HG03378 (cell line): ENCODE measurements at regions not wholly inside any gene's neighbourhood (a gene's known extent, or its start where the extent isn't known, plus 50 kb on each side); places are given as distances from the start of the nearest gene placed in this dataset.

Source experiments
- ATAC-seq: cut with Tn5 transposase; IDR thresholded peaks from one replicate; pipeline ENCODE4 v1.9.1; 2021; ENCODE audit warnings: mild to moderate bottlenecking, moderate library complexity; ENCODE audit not compliant: unreplicated experiment

DNA sequence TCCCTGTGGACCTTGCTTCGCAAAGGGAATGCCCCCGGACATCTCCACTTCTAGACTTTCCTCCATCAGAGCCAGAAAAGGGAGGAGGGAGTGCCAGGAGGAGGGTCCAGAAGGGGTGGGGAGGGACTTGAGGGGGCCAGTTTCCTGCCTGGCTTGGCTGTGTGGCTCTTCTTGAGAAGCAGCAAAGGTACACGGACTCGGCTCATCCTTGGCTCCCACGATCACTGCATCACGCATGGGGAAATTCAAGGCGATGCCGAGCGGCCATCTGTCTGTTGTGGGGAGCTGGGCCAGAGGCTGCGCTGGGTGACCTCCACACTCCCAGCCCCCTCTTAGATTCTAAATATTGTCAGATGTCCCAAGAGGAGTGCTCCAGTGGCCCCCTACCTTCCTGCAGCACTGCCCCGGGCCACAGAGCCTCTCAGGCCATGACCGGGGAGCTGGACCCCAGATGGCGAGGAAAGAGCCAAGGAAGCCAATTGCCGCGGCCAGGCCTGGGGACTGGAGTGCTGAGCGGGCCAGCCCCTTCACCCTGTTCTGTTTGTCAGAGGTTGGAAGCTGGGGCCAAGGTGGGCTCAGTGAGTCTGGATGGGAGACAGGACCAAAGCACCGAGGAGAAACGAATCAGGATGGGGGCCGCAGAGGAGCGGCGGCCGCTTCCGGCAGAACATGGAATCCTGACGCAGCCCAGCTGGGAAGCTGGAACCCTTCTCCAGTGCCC lies 104.5 kb downstream of the RBFOX3 start:
- no peak for ATAC-seq

DNA sequence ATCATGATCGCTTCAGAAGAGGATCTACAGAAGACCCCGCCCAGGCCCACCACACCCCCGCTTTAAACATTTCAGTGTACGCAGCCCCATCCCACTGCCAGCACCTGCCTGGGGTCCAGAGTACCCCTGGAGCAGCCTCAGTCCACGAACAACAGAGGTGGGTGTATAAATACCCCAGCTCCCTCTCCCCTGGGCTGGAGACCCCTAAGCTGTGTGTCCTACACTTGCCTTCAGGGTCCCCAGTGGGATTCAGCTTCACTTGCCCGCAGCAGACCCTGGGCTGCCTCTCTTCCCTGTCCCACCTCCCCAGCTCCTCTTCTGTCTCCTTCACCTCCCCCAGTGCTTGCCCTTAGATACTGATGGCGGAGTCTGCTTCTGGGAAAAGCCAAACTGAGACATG lies 105.7 kb downstream of the RBFOX3 start:
- no peak for ATAC-seq

DNA sequence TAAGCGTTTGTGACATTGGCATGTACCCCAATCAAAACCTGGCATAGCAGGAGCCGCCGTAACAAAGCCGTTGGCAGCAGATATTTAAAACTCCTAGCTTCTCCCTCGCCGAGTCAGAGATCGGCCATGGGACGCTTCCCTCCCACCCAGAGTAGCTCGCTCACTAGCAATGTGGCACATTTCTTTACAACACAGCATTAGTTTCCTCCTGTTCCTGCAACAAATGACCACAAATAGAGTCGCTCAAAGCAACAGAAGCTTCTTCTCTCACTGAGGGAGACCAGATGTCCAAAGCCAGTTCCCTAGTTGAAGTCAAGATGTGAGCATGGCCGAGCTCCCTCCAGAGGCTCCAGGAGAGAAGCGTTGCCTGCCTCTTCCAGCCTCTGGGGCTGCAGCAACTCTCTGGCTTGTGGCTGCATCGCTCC lies 106.7 kb downstream of the RBFOX3 start:
- no peak for ATAC-seq

DNA sequence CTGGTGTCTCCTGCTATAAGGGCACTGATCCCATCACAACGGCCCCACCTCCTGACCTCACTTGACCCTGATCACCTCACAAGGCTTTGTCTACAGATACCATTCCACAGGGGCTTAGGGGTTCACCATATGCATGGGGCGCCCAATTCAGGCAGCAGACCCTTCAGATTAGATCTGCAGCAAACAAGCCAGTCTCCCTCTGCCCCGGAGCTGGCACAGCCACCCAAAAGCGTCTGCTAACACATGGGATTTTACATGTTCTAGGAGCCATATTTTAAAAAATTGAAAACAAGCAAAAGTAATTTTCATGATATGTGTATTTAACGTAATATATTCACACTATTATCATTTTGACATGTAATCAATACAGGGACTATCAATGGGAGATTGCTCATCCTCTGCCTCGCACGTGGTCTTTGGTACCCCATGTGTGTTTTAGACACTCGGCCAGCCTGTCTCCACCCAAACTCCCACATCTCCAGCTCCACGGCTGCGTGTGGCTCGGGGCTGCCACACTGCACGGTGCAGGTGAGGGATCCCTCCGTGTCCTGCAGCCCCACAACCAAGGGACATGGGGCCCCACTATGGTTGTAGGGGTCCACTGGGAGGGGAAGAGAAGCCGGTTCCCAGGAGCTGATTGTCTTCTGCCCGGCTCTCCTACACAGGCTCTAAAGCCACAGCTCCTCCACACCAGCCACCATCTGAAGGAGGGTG lies 107.6 kb downstream of the RBFOX3 start:
- ATAC-seq = no peak

DNA sequence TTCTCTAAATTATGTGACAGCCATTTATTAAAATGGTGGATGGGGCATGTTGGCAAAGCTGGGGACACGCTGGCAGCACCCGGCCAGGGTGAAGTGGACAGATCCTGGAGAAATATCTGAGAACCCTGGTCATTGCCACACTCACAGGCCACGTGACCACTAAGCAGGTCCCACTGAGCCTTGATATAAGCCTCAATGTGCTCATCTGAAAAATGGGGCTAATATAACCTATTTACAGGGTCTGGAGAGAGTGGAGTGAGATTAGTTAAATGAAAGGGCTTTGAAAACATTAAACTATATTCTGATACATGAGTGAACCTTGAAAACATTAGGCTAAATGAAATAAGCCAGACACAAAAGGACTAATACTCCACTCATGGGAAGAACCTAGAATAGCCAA lies 108.9 kb downstream of the RBFOX3 start:
- no peak for ATAC-seq

DNA sequence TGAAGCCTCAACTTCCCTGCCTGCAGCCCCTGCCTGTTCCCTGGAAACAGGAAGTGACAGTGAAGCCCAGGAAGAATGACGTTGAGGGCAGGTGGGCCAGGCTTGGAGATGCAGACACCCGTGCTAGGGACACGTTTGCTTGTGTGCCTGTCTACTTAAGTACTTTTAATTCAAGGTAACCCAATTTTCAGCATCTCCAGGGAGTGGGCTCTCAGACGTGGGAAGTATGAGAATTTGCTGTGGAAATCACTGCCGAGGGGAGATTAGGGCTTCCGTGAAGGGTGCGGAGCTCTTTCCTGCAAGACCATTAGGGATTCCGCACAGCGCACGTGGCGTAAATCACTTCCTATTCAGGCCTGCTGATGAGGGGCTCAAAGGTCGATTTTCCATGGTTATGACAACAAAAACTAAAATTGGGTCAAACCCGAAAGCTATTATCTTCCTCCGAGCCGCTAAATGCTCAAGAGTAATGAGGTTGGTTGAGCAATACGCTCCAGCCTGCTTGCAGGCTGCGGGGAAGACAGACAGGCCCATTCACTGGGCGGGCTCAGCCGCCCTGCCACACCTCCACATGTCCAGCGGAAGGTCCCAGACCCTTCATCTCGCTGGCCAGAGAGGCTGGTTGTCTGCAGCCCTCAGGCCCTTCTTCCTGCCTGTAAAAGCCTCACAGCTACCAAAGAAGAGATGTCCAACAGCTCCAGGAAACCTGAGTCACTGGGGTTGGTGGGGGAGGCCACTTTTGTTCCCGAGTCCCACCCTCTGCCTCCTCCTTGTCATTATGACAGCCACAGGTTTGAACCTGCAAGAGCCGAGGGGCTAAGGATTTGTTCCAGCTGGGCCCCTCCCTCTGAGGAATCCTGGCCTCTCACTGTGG lies 109.9 kb downstream of the RBFOX3 start:
- no peak for ATAC-seq

DNA sequence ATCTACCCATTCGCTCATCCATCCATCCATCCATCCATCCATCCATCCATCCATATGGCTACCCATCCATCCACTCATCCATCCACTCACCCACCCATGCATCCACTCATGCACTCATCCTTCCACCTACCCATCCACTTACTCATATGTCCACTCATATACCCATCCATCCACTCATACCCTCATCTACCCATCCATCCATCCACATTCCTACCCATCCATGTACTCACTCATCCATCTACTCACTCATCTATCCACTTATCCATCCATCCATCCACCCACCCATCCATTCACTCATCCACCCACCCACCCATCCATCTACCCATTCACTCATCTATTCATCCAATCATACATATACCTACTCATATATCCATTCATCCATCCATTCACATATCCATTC lies 112.0 kb downstream of the RBFOX3 start:
- no peak for ATAC-seq

DNA sequence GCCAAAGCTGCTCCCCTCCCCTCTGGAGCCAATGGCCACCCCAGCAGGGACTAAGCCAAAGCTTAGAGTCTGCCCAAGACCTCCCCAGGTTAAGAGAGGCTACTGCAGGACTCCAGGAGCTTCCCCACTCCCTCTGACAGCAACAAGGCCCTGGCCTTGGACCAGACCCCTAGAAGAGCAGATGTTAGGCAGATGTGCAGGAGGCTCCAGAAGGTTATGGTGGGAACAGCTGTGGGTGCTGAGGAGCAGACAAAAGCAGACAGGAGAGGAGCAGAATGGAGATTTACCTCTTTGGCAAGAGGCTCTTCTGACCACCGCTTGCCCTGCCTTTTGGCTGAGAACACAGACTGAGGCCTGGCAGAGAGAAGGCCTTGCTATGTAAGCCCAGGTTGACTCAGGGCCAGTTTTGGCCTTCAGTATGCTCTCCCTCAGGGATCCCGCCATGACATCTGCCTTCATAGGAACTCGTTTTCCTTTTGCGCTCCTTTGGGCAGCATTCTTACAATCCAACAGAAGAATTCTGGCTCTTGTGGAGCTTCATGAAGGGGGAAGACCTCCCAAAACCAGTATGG lies 113.0 kb downstream of the RBFOX3 start:
- no peak for ATAC-seq

DNA sequence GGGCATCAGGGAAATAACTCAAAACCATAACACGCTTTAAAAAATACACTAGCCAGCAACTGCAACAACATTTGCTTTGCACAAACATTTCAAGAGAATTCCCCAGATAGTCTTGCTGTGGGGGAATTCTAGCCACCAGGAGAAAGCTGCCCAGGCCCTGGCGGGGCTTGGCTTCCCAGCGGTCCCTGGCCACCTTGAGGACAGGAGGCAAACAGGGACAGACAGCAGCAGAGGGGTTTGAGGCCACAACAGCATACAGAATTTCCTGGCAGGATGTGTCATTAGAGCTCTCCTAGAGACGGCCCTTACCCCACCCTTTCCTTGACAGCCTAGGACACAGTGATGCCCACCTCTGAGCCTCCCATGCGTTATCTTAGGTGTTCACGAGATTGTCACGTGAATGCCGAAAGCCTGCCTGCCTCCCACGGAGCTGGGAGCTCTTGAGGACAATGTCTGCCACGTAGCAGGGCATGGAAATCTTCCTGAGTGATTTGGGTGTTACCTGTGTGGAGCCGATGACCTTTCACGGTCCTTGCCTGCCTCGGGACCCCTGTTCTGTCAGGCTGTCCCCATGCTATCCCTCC lies 114.3 kb downstream of the RBFOX3 start:
- no peak for ATAC-seq

DNA sequence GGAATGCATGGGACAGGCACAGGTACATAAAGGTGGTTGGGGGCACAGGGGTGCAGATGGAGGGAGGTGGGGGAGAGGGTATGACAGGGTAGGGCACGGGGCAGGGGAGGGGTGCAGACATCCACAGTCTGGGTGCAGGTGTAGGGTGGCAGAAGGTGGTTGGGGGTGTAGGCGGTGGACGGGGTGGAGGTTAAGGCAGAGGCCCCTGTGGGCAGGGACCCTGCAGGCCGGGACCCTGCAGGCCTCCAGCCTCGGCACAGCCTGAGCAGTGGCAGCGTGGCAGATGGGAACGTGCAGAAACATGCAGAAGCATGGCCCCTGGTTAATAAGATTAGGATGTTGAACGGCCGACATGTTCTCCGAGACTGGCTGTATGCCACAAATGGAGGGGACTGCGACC lies 115.2 kb downstream of the RBFOX3 start:
- ATAC-seq = no peak

DNA sequence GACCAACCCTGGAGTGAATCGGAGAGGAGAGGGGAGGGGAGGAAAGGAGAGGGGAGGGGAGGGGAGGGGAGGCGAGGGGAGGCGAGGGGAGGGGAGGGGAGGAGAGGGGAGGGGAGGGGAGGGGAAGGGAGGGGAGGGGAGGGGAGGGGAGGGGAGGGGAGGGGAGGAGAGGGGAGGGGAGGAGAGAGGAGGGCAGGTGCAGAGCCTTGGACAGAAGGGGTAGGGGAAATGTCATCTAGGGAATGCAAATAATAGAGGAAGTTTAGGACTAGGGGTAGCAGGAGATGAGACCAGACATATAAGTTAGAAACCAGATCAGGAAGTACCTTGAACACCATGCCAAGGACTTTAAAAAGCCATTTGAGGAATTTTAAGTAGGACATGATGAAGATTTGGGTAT lies 119.8 kb downstream of the RBFOX3 start:
- ATAC-seq = no peak

DNA sequence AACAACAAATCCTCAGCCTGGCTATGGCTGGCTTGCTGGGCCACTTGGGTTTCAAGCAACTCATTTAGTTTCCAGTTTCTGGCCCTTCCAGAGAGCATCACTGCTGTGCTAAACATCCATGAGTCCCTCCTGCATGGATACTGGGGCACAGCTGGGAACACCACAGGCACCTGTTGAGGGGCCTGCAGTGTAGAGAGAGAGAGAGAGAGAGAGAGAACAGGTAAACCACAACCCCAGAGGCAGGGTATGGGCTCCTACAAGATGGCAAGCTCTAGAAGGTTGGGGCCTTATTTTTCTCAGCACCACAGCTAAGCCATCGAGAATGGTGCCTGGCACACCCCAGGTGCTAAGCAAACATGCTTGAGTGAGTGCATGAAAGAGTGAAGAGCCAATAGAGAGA lies 120.3 kb downstream of the RBFOX3 start:
- ATAC-seq = no peak

DNA sequence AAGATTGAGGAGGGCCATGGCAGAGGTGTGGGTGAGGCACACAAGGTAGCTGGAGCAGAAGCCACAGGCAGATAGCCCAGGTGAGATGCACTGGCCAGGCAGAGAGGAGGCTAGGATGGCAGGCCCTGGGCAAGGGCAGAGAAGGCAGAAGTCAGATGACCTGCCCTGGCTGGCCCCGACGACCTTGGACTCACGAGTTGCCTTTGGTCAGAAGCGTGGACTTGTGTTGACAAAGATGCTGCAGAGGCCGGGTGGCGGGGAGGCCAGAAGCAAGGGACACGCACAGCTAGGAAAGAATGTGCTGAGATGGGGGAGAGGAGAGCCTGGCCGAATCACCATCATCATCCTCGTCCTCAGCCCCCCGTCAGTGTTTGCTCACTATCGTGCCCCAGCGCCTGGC lies 123.7 kb downstream of the RBFOX3 start:
- ATAC-seq = no peak

DNA sequence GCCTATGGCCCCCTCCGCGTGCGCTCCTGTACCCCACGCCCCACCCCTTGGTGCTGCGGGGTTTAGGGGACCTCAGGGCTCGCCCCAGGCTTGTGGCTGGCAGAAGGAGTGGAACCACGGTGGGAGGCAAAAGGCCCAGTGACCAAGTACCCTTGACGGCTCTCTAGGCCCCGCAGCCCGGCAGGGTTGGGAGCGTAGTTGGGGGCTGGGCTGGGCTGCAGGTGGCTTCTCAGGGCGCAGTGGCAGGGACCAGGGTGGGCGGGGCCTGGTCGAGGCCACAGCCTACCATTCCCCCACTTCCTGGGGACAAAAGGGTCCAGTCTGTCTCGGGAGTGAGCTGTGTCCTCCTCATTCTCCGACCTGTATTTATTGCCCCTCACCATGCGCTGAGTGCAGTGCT lies 124.9 kb downstream of the RBFOX3 start:
- no peak for ATAC-seq

DNA sequence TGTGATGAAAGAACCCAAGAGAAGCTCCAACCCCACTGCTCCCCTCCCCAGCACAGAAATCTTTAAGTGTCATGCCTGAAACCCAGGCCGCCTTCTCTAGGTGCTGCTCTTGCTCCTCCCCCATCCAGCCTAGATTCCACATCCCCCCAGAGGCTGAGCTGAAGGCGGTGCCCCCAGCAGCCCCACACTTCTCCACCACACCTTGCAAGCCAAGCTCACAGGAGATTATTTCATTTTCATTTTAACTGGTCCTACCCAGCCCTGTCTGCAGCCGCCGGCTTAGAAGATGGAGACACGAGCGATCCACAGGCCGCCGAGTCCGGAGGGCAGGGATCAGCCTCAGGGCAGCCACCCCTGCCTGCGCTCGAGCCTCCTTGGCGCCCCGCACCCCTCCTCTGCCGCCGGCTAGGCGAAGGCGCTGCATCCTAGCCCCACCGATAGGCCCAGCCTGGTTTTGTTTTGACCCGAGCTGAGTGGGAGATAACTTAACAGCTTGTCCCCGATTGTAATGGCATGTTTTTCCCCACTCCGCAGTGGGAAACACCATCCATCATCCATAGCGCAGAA lies 125.3 kb downstream of the RBFOX3 start:
- ATAC-seq = no peak

DNA sequence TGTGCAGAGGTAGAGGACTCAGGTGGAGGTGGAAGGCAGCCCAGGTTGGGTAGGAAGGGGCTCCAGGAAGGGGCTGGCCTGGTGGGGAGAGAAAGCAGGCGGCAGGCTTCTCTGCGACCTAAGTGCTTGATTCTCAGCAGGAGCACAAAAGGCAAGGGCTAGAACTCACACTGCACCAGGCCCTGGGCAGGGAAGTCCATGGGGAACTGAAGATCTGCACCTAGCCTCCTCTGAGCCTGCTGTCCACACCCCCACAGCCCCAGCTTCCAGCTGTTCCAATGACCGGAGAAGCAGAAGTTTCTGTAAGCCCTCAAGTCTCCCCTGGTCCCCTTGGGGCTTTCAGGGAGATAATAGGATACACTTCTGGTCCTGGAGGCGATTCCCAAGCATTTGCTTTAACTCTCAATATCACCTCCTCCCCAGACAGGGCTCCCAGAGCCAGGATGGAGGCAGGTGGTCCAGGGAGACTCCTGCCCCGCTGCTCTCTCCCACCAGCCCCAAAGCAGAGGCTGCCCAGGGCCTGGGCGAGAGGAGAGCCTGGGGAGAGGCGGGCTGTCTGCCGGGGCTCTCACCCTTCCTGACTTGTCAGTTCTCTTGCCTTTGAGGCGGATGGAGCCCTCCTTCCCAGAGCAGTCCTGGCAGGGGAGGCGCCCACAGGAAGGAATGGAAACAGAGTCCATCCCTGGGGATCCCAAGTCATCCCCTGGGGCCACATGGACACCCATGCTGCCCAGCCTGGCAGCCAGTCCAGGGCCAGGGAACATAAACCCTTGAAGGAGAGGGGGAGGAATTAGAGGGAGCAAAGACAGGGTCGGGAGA lies 126.0 kb downstream of the RBFOX3 start:
- ATAC-seq = no peak

DNA sequence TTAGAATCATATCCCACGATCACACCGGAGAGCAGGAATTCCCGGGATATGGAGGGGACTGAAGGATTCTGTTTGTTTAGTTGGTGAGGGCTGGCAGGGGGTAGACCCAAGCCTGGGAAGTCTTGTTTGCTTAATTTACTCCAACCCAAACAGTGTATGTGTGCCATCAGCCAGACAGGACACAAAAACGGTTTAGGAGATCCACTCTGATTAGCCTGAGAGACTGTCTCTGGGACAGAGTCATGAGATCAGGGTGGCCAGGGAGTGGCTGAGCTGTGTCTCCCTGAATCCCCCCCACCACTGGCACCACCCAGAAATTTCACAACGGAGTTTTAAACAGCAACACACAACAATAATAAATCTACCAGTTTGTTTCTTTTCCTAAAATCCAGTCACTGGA lies 127.0 kb downstream of the RBFOX3 start:
- no peak for ATAC-seq

DNA sequence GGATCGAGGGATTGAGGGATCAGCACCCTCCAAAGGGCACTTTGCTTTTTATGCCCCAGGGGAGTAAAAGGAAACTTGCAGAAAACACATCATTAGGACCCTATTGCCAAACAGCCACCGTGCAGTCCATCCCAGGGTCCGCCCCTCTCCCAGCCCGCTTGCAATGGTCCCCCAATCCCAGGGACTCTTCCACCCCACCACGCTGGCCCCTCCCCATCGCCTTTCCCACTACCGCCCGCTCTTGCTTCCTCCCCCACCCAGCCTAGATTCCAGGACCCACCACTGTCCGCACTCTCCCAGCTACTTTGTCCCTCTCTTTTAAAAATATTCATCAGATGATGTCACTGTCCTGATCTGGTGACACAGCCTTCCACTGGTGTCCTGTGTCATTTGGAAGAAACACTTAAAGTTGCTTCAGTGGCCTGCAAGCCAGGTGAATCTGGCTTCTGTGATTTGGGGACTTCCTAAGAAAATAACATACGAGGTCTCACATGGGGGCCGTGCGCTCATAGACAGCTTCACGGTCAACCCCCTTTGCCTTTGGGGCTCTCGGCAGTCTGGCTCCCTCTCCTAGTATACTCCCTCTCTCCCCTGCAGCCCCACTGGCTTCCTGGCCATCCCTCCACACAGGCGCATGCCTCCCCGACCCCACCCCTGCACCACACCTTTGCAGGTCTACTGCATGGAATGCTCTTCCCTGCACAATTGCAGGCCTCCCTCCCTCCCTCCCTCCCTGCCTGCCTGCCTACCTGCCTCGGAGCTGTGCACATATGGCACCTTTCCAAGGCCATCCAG lies 127.9 kb downstream of the RBFOX3 start:
- ATAC-seq = no peak

DNA sequence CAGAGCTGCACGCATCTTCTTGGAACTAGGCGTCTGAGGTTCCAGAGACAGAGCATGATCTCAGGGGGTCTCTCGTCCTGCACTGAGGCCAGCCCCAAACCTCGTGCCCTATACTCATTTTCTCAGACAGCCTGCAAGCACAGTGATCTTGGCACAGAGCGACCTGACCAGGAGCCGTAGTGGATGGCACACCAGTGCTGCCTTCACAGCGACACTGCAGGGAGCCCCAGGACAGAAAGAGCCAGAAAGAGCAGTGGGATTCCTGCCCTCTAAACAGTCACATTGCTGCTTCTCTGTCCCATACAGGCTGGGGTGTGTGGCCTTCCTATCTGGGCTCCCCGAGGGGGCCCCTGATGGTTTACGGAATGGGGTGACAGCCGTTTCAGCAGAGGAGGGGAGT lies 131.0 kb downstream of the RBFOX3 start:
- ATAC-seq = no peak
